TTC549 (cell line): ENCODE measurements at regions not wholly inside any gene's neighbourhood (a gene's known extent, or its start where the extent isn't known, plus 50 kb on each side); places are given as distances from the start of the nearest gene placed in this dataset.
"Not testable (repeated sequence)": the region's sequence is repeated elsewhere in the genome, so short reads cannot be mapped to it uniquely, and the experiment has no call there.

Experiments used
- FAIRE-seq: peaks from 2 replicates; lab custom pipeline; 2012; peaks lifted over from hg19 to GRCh38; lab: Jason Lieb, UNC

DNA sequence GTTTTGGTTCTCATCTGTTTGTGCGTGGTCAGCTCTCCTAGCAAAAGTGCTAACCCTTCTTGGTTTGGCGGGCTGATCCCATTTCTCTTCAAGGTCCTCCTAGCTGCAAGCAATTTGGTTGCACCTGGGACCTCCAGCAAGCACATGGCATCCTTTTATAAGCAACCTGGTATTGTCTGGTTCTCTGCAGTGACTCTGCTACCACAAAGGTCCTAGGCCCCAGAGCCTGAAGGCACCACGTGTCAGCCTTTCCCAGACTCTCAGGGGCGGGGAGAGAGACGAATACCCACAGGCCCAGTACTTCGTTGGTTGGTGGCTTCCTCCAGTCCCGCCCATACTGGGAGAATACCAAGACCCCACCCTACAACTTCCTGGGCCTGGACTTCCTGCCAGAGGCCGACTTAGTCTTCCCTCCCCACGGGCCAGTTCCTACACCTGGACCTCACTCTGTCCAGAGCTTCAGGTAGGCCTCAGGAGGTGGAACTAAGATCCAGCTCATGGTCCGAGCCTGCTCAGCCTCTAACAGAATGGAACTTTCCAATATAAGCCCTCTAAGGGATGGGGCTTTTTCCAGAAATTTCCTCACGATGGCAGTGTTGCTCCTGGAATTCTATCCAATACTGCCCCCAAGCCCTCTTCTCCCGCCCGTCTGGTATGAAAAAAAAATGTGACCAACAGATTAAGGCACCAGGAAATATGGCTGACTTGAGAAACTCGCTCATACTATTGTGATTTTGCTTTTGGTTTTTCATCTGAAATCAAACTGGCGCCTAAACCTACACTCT is 192.5 kb upstream of the STK26 start:
- FAIRE-seq = peak; percentile 67

DNA sequence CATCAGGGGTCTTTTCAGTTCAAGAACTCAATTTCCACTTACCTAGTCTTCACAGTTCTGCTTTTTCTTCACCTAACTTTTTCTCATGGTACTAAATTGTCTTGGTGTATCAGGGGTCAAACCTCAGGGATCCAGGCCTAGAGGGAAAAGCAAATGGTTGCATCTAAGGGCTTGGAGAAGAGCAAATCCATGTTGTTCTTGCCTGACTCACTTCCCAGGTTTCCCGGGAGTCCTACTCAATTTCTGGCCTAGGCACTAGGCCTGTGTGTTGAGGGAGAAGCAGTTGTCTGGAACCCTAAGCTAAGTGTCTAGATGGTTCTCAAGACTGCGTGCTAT is 191.9 kb upstream of the STK26 start:
- FAIRE-seq = no peak

DNA sequence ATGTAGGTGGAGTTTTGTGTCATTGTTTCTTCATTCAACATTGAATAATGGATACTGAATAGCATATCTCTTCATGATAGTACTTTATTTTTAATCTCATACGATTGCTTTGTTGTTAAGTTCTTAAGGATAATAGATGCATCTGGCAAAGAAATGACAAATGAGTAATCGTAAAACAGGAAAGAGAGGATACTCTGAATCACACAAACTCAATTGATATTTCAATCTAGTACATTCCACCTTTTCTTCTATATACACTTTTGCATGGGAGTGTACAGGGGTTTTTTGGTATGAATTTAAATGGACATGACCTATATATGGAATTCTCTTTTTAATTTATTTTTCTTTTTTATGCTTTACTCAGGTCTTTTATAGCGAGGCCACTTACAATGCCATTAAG is 186.9 kb upstream of the STK26 start:
- no peak for FAIRE-seq

DNA sequence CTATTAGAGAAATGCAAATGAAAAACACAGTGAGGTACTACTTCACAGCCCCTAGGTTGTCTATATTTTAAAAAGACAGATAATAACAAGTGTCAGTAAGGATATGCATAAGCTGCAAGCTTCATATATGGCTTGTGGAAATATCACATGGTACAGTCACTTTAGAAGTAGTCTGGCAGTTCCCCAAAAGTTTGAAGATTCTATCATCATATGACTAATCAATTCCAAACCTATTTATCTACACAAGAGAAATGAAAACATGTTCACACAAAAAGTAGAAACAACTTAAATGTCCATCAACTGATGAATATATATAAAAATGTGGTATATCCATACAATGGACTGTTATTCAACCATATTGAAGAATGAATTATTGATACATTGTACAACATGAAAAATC is 185.8 kb upstream of the STK26 start:
- no peak for FAIRE-seq

DNA sequence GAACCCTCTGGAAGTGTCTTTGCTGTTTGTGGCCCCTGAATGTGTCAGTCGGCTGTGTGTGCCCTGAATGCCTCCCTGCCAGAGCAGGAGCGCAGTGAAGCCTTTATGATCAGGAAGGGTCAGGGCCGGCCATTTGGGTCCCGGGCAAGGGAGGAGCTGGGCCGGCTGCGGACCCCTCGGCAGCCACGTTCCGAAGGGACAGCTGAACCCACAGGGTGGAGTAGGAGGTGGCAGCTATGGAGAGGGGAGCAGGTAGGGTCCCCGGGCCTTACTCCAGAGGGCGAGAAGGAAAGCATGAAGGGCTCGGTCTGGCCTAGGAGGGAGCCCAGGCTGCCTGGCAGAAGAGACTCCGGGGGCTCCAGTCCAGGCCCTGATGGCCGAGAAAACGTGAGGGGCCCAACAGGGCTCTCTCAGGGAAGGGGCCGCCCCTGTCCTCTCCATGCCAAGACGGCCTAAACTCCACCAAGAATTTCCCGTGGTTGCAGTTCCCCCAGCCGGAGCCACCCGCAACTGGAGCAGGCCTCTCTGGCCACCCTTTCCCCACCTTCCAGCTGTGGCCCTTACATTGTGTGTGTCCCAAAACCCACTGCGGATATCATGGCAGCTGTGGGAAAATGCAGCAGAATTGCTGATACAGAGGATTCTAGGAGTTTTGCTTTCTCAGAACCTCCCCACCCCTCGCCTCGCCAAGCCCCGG is 182.2 kb upstream of the STK26 start:
- no peak for FAIRE-seq

DNA sequence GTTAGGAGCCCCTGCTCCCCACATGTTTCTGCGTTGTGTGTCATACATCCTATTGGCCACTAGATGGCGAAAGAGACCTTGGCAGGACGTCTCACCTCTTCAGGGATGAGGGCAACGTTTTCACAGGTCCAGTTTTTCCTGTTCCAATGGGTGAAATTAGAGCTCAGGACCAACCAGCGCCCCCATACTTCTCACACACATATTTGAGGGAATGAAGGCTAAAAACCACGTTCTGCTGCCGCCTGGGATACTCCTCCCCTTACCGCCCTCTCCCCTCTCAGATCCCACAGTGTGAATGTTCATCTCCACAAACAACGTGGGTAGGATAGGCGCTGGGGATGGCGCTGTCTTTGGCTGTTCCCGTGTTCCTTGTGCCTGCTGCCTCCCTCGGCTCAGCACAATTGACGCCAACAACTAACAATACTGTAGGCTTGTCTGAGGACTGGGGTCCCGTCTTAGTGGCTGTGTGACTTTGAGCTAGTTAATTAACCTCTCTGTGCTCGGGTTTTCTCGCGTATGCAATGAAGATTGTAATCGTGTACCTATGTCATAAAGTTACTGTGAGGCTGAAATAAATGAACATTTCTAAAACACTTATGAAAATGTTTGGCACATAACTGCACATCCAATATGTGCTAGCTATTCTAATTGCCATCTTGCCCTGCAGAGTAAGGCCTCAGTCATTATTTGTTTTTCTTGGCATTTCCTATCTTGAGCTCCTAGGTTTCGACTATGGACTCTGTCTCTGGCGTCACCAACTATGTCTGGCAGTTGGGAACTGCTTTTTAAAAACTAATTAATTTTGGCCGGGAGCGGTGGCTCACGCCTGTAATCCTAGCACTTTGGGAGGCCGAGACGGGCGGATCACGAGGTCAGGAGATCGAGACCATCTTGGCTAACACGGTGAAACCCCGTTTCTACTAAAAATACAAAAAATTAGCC is 181.3 kb upstream of the STK26 start:
- FAIRE-seq = no peak

DNA sequence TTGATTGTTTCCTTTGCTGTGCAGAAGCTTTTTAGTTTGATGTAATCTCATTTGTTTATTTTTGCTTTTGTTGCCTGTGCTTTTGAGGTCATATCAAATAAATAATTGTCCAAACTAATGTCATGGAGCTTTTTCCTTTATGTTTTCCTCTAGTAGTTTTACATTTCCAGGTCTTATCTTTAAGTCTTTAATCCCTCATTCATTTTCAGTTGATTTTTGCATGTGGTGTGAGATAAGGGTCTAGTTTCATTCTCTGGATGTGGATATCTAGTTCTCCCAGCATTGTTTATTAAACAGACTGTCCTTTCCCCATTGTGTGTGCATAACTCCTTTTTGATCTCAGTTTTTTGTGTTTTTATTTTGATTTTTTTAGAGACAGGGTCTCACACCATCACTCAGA is 179.1 kb upstream of the STK26 start:
- no peak for FAIRE-seq

DNA sequence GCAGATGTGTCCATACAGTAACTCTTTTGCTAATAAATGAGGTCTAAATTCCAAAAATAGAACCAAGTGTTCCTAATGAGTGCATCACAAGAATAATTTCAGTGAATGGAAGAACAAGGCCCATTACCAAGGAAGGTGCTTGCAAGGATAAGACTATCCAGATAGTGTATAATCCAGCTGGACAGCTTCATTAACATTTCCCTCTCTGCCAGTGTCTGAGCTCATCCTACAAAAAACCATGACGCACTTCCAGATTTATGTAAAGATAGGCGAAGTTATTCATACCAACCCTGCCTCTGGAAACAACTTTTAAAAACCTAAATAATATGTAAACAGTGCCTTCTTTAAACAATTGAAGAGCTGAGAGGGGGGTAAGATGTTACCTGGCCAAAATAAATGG is 177.9 kb upstream of the STK26 start:
- no peak for FAIRE-seq

DNA sequence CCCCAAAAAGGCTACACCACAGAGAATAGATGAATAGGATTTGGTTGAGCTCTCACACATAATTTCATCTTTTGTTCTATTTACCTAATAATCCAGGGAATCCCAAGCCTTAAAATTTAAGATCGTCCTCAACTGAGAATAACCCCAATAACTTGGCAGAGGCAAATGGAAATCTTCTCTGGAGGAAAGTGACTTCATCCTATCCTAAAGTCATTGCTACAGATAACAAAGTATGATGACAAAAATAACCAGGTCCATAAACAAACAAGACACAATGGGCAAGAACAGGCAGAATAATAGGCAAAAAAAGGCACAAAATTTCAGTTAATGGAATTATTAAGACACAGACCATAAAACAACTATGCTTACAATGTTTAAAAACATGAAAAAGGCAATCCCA is 177.3 kb upstream of the STK26 start:
- FAIRE-seq = no peak

DNA sequence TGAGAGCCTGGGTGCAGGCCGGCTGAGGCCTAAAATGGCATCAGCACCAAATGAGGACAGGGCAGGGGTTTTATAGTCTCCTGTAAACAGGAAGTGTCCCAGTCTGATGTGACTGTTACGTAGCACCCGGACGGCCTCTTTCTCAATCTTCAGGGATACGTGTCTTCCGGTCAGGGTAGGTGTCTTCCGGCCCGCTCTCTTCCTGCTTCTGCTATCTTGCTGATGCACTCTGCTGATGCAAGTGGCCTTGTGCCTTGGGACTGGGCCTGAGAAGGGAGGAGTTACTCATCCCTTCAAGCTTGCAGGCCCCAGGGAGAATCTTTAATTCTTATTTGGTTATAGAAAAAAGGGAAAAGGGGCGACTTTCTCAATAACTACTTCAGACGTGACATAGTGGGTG is 172.1 kb upstream of the STK26 start:
- FAIRE-seq = not testable (repeated sequence)

DNA sequence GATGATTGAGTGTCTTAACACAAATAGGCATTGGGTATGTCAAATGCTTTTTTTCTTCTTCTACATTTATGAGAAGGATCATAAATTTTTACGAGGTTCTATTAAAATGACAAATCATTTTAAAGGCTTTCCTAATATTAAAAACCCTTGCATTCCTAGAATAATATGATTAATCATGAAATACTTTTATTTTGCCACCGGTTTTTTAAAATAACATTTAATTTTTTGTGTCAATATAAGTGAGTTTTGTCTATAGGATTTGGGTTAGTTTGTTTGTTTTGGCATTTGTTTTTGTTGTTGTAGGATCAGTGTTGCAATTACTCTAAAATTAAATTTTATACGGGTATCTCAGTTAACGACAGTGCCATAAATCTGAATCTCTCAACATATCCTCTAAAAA is 169.7 kb upstream of the STK26 start:
- no peak for FAIRE-seq

DNA sequence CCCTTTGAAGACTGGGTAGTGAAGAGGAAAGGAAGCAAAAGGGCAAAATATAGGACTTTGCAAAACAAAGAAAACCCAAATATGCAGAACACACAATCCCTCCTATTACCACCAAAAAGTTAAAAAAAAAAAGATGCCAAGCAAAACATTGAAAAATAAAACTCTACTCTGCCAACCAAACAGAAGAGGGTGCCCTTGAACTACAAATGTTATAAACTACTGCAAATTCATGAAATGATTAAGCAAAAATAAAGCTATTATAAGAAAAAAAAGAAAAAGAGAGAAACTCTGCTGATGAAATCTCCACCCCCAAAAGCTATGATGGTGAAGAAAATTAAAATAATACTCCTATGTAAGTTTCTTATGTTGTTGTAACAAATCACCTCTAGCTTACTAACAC is 168.5 kb upstream of the STK26 start:
- no peak for FAIRE-seq

DNA sequence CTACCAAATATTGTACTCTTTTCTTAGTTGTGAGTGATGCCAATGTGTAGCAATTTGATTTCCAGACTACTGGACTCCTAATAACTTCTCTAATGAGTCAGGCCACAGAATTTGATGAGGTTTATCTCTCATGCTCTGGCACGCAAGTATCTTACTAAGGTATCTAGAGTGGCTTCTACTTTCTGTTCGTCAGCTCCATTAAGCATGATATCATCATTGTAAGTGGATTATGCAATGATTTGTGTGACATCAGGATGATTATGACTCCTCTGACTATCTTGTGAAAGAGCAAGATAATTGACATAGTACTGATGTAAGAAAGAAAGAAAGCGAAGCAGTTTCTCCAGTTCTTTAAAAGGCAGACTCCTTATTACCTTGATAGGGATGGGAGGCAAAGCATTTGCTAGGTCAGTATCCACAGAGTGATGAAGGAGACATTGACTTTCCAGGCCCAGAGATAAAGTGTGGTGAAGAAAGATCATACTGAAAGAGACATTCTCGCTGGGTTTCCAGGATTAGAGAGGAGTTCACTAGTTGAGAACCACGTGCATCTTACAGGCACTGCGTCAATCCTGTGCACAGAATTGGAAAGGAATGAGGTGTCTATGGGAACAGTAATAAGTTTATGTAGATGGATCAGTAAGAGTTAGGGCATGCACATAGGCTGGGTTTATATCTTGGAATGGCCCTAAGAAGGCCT is 161.9 kb upstream of the STK26 start:
- no peak for FAIRE-seq

DNA sequence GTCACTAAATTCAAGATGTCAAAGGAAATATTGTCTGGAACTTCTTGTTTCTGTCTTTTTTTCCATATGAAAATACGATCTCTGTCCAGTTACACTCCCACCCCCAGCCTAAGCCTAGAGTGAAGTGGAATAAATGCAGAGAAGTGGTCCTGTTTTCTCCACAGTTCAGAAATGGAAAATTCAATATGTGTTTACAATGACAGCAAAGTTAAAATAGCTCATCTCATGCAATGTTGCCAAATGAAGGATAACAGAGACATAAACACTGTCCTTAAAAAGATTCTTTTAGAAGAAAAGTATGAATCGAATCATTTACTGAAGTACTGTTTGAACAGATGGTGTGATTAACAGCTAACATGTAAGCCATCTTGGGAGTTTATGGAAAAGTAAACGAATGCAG is 160.8 kb upstream of the STK26 start:
- FAIRE-seq = no peak

DNA sequence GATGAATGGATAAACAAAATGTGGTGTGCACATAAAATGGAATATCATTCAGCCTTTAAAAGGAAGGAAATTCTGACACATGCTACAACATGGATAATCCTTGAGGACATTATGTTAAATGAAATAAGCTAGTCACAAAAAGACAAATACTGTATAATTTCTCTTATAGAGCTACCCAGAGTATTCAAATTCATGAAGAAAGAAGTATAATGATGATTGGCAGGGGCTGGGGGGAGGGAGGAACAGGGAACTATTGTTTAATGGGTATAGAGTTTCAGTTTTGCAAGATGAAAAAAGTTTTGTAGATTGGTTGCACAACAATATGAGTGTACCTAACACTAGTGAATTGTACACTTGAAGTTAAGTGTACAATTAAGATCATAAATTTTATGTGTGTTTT is 153.9 kb upstream of the STK26 start:
- no peak for FAIRE-seq

DNA sequence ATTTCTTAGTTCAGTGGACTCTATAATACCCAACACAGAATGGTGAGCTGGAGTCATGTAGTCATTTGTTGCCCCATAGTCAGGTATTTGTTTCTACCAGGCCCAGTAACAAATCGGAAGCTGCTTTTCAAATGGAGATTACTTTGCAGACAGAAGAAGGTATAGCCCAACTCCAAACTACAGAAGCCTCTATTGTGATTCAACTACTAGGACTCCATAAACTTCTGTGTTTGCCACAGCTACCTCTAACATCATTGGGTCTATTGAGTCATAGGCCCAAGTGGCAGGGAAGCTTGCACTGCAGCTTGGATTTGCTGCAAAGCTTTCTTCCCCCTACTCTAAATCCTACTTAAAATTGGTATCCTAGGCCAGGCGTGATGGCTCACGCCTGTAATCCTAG is 148.8 kb upstream of the STK26 start:
- FAIRE-seq = no peak

DNA sequence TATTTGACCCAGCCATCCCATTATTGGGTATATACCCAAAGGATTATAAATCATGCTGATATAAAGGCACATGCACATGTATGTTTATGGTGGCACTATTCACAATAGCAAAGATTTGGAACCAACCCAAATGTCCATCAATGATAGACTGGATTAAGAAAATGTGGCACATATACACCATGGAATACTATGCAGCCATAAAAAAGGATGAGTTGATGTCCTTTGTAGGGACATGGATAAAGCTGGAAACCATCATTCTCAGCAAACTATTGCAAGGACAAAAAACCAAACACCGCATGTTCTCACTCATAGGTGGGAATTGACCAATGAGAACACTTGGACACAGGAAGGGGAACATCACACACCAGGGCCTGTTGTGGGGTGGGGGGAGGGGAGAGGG is 147.3 kb upstream of the STK26 start:
- FAIRE-seq = not testable (repeated sequence)

DNA sequence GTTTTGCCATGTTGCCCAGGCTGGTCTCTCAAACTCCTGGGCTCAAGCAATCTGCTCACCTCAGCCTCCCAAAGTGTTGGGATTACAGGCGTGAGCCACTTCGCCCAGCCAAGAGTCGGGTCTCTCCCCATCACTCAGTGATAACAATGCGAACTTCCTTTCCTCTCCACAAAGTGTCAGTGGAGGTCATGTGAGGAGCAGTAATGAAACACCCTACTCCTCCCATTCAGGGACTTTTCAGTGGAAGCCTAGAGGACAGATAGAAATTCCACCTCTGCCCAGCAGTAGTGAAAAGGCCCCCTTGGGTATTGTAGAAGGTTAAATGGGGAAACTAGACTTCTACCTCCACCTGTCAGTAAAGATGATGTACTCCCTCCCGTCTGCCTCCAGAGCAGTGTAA is 141.9 kb upstream of the STK26 start:
- FAIRE-seq = no peak

DNA sequence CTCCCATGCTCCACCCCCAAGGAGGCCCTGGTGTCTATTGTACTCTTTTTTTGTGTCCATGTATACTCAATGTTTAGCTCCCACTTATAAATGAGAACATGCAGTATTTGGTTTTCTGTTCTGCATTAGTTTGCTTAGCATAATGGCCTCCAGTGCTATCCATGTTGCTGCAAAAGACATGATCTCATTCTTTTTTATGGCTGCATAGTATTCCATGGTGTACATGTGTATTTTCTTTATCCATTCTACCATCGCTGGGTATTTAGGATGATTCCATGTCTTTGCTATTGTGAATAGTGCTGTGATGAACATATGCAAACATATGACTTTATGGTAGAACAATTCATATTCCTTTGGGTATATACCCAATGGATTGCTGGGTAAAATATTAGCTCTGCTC is 138.1 kb upstream of the STK26 start:
- not testable (repeated sequence) for FAIRE-seq

DNA sequence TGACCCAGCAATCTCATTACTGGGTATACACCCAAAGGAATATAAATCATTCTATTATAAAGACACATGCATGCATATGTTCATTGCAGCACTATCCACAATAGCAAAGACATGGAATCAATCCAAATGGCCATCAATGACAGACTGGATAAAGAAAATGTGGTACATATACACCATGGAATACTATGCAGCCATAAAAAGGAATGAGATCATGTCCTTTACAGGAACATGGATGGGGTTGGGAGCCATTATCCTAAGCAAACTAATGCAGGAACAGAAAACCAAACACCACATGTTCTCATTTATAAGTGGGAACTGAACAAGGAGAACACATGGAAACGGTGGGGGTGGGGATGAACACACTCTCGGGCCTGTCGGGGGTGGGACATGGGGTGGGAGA is 129.2 kb upstream of the STK26 start:
- not testable (repeated sequence) for FAIRE-seq

DNA sequence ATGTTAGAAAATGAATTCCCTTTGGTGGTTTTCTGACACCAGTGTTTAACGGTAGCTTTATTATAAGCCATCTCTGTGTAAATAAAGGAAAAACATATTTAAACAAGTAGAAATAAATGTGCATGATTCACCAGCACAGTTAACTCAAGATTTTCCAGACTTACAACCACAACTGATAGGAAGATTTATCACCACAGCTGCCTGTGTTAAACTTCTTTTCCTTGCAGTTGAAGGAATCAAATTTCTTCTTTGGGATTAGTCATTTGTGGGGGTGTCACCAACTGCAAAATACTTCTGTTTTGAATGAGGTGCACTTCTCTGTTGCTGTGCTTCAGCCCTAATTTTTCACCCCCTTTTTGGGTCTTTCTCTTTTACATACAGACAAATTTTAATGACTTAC is 128.1 kb upstream of the STK26 start:
- no peak for FAIRE-seq

DNA sequence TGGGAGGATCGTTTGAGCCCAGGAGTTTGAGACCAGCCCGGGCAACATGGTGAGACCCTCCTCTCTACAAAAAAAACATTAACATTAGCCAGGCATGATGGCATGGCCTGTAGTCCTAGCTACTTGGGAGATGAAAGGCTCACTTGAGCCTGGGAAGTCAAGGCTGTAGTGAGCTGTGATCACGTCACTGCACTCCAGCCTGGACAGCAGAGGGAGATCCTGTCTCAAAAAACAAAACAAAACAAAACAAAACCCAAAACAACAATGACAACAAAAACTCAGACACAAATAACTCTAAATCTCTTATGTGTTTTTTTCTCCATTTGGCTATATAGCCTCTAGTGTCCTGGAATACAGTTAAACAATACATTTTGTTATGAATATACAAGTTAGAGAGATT is 127.3 kb upstream of the STK26 start:
- FAIRE-seq = no peak

DNA sequence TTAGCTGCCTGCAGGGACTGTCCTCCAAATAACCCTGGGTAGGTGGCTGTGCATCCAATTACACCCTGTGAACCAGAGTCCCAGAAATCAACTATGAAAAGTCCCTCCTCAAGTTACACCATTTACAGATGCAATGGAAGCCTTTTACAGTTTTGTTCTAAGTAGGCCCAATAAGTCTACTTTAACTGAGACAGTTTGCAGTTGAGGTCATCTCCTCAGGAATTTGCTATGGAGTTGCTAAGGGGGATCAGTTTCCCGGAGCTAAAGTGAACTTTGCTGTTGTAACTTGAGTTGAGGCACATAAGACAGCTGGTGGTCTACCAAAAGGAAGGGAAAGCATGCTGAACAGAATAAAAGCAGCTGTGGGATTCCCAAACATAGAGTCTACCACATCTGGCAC is 121.6 kb upstream of the STK26 start:
- no peak for FAIRE-seq
